Activated T-helper 1 cell treated with anti-CD3 and anti-CD28 coated beads, Interleukin-2, amount 50 U/mL, for 16 hours (primary cell): ENCODE measurements at regions not wholly inside any gene's neighbourhood (a gene's known extent, or its start where the extent isn't known, plus 50 kb on each side); places are given as distances from the start of the nearest gene placed in this dataset.
"Not testable (repeated sequence)": the region's sequence is repeated elsewhere in the genome, so short reads cannot be mapped to it uniquely, and the experiment has no call there.

Experiments
- DNase-seq, 2 donors: peaks; one replicate each; pipeline ENCODE4 v3.0.0-alpha.2; 2020; ENCODE audit warnings: low read depth in 1 of 2, low spot score in 1 of 2

DNA sequence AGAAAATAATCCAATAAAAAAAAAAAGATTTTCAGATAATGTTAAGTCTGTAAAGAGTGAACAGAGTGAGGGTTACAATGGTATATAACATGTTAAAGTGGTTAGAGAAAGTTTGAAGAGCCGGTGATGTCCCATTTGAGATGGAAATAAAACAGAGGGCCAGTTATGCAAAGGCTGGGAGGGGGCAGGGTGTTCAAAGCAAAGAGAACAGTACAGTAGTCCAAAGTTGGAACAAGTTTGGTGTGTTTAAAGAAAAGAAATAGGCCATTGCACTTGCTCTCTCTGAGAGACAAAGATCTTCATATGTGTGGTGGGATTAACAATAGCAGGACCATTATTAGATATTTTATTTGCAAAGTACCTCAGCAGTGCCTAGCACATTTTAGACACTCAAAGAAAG is 179.5 kb upstream of the PKN2 start:
- no peak for DNase-seq

DNA sequence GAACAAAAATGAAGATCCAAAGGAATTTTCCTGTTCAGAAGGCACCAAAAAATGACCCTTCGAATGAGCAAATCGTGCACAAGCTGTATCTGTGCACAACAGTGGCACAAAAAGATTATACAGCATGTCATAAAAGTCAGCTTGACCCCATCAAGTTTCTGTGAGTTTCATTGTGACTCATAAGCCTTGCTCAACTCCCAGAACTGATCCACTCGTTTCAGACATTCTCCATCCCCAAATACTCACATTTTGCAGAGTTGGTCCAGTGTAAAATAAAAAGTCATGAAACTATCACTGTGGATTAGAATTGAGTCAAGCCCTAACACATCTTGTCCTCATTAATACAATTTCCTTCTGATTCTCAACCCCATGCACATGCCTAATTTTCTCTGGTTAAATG is 174.7 kb upstream of the PKN2 start:
- DNase-seq, result no peak

DNA sequence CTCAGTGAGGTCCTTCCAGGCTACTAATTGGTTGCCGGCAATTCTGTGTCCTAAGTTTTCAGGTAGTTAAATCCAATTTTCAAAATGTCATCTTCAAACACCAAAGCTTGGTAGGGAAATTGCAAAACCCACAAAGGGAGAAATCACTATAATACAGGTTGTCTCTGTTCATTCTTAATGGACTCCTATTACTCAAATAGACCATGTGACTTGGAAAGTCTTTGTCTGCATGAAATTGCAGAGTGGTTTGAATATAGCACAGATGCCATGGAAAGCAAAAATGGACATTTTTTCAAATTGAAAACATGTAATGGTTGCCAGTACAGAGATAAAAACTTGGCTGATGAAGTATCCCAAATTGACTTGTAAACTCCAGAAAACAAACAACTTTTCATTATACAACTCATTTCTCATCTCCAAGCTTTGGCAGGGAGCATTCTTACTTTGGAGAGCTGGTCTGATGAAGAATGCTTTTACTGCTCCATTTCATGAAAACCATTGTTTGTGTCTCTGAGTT is 169.5 kb upstream of the PKN2 start:
- no peak for DNase-seq

GRCh38 chr1:88517499-88517898 is 166.6 kb upstream of the PKN2 start:
- DNase-seq, result not testable (repeated sequence)

GRCh38 chr1:88519156-88519555 is 164.9 kb upstream of the PKN2 start:
- no peak for DNase-seq

DNA sequence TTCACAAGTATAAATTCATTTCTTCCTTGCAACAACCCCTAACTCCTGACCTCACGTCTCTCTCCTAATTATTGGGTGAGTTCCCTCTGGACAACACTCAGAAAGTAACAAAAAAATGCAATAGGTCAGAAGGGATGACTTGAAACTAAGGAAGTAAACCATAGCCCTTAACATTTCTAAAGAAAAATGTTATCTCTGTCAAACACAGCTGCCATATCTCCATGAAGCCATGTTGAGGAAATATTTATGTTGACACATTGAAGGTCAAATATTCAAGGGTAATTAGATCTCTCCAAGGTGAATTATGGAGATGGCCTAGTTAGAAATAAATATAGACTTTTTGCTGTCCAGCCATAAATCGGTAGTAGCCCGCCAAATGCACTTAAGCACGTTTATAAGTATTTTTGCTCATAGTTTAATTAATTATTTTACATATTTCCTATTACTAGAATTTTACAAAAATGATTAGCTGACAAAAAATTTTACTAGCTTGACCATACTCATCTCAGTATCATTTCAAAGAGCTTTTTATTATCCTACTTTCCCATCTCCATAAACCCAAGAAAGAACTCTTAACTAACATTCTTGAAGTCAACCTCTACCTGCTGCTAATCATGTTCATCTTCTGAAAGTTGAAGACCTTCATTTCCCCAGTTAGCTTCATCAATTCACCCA is 160.1 kb upstream of the PKN2 start:
- DNase-seq, result no peak

DNA sequence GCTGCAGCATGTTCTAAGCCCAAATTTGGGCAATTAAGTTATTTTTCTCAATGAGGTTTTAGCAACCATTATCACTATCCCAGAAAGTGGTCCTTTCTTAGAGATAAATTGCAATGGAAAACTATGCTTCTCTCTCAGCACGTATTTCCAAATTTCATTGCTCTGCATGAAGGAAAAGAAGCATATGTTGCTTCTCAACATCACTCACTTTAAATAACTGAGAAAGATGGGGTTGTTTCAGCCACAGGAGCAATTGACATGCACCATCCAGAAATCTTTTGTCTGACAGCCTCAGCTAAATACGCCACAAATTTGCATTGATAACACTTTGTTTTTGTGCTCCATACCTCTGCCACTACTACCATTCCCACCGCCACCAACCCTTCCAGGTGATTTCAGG is 157.6 kb upstream of the PKN2 start:
- no peak for DNase-seq

GRCh38 chr1:88528792-88529191 is 155.3 kb upstream of the PKN2 start:
- no peak for DNase-seq

DNA sequence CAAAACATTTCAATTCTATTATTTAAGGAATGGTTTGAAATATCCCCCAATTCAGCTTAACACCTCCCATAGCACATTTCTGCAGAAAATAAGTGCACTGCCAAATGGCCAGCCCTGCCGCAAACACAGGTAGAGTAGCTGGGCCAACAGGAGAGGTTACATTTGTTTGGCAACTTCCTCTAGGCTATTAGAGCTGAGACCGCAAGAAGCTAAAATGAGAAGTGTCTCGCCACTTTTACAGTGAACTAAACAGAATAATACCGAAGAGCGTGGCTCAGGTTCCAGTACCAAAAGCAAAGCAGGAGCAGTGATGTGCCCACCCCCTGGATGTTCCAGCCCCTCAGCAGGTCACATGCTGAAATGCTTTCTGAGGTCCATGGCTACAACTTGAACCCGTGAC is 154.5 kb upstream of the PKN2 start:
- no peak for DNase-seq

GRCh38 chr1:88530246-88530645 is 153.8 kb upstream of the PKN2 start:
- DNase-seq, result no peak

DNA sequence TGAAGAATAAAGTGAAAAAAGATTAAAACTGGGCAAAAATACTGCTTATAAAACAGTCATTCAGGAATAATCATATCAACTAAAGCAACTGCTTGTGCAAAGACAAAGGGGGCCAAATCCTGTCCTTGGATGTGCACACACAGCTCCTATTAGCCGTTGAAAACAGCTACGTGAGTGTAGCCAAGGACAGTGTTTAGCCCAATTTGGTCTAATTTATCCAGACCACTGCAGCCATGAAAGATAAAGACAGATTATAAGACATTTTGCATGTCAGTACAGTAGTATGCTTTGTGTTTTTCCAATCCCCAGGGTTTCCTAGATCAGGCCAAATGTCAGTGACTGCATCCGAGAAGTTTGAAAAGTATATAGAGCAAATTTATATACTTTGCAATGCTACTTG is 146.3 kb upstream of the PKN2 start:
- no peak for DNase-seq

- DNase-seq, result no peak
These were observed 145.7 kb upstream of the PKN2 start for GRCh38 chr1:88538222-88538899.

DNA sequence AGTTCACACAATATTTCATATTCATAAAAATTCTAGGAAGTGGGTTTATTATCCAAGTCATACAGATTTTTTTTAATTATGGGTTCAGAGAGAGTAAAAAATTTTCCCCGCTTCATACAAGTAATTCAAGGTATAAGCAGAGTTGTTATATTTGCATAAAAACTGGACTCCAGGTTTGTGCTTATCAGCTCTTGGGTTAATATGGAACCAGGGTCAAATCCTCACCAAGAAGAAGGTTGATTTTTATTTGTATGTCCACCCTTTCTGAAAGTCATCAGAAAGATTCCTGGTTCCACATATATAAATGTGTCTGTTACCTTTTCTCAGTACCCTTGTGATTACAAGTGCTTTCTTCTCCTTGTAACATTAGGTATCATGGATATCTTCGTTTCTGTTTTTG is 143.8 kb upstream of the PKN2 start:
- no peak for DNase-seq

- no peak for DNase-seq
These were observed 142.5 kb upstream of the PKN2 start for GRCh38 chr1:88541596-88541995.

DNA sequence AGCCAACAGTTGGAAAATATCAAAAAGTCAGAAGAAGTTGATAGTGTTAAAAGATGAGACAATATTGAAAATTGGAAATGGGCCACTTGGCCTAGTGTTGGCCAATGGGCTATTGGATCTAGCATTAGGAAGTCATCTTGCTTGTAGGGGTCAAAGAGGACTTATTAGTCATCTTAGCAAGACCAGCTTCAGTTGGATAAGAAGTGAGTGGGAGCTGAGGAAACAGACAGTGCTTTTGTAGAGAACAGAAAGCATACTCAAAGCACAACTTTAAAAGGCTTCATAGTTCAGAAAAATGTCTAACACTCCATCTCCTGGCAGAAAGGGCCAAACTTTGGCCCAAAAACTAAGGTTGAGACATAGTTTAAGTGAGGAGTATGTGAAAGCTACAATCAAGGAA is 139.9 kb upstream of the PKN2 start:
- no peak for DNase-seq

GRCh38 chr1:88549536-88549935 is 134.5 kb upstream of the PKN2 start:
- DNase-seq, result no peak

GRCh38 chr1:88552226-88552625 is 131.8 kb upstream of the PKN2 start:
- no peak for DNase-seq

DNA sequence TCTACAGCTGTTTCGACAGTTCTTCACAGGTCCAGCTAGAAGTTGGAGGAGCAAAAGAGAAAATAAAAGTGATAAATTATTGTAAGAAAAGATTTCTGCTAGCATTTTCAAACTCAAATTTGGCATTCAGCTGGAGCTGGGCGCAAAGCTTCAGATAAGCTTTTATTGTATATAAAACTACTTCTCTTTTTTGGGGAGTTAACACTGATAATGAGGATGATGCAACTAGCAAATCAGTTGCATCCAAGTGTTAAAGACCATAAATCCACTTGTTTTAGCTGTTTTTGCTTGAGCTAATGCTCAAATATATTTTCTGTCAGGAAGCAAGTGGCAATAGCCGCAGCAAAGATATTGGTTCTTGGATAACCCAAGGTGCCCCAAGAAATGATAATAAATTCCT is 127.1 kb upstream of the PKN2 start:
- no peak for DNase-seq

DNA sequence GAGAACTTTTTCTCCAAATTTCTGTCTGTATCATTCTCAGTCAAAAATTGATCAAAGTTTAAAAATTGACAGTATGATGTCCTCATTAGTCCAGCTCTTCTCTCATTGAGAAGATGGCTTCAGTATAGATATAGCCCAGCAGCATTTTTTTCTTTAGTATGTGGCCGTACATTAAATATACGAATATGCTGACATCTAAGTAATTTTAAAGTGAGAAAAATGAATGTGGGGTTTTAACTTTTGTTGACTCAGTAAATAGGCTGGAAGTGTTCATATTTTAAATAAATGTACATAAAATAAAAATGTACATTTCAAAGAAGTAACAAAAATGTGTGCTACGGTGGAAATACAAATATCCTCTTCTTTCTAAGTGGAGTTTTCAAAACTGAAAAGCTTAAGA is 123.5 kb upstream of the PKN2 start:
- DNase-seq, result no peak

DNA sequence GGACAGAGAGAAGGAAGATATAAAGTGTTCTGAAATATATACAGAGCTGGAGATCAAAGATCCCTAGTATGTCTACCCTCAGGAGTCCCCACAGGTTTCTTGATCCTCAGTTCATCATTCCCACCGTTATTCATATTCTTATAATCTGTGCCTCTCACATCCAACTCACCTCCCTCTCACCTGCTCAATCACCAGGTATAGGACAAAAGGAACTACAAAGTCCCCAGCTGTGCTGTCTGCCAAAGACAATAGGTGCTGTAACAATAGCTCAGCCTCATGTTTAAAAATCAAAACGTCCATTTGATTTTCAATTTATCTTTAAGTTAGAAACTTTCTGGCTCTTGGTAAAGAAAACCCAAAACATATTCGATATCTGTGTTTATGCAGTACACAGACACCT is 121.1 kb upstream of the PKN2 start:
- no peak for DNase-seq

- no peak for DNase-seq
These were observed 117.3 kb upstream of the PKN2 start for GRCh38 chr1:88566615-88567387.

GRCh38 chr1:88571506-88571905 is 112.6 kb upstream of the PKN2 start:
- no peak for DNase-seq
